Osteoblast (primary cell): ENCODE measurements at regions not wholly inside any gene's neighbourhood (a gene's known extent, or its start where the extent isn't known, plus 50 kb on each side); places are given as distances from the start of the nearest gene placed in this dataset.

Experiments
- DNase-seq: peaks from one replicate; pipeline ENCODE4 v3.0.0; 2011; ENCODE audit warnings: low spot score, mixed read lengths; ENCODE audit not compliant: insufficient read length; ENCODE audit errors: missing footprints
- H2AFZ ChIP-seq: 2 replicates; pipeline ENCODE4 v1.6.0; 2011; ENCODE audit warnings: mild to moderate bottlenecking, low read length
- H3K27ac ChIP-seq: 2 replicates; pipeline ENCODE4 v1.5.1; 2011; ENCODE audit warnings: mild to moderate bottlenecking, low read depth, low read length, moderate library complexity
- H3K27me3 ChIP-seq: 2 replicates; pipeline ENCODE4 v1.6.0; 2012; ENCODE audit warnings: mild to moderate bottlenecking, control low read depth, inconsistent platforms, low read length, moderate library complexity; ENCODE audit not compliant: insufficient read depth
- H3K36me3 ChIP-seq: 2 replicates; pipeline ENCODE4 v1.5.1; 2011; ENCODE audit warnings: mild to moderate bottlenecking, low read length, control low read depth, moderate library complexity; ENCODE audit not compliant: insufficient read depth
- H3K4me1 ChIP-seq: 2 replicates; pipeline ENCODE4 v1.5.1; 2011; ENCODE audit warnings: mild to moderate bottlenecking, low read length, control low read depth, moderate library complexity; ENCODE audit not compliant: insufficient read depth
- H3K4me2 ChIP-seq: 2 replicates; pipeline ENCODE4 v1.6.0; 2011; ENCODE audit warnings: mild to moderate bottlenecking, low read length; ENCODE audit not compliant: insufficient read depth
- H3K4me3 ChIP-seq: fragments of 200-600 bp; sonication (generic); 3 replicates; pipeline ENCODE4 v1.5.1; 2012; ENCODE audit warnings: mild to moderate bottlenecking, low read length, inconsistent platforms; ENCODE audit not compliant: insufficient read depth
- H3K79me2 ChIP-seq: 2 replicates; pipeline ENCODE4 v1.6.0; 2012; ENCODE audit warnings: mild to moderate bottlenecking, low read length, control low read depth, inconsistent platforms; ENCODE audit not compliant: insufficient read depth
- H3K9me3 ChIP-seq: 2 replicates; pipeline ENCODE4 v1.5.1; 2011; ENCODE audit warnings: low read depth, low read length, control low read depth
- H4K20me1 ChIP-seq: 2 replicates; pipeline ENCODE4 v1.6.0; 2012; ENCODE audit warnings: mild to moderate bottlenecking, low read length, control low read depth; ENCODE audit not compliant: insufficient read depth
- TF ChIP-seq, protein P1 (sequence below): IDR thresholded peaks from 2 replicates; pipeline ENCODE4 v1.5.1; 2011; ENCODE audit warnings: mild to moderate bottlenecking, low read depth, low read length, moderate library complexity; ENCODE audit errors: extremely low read depth

DNA sequence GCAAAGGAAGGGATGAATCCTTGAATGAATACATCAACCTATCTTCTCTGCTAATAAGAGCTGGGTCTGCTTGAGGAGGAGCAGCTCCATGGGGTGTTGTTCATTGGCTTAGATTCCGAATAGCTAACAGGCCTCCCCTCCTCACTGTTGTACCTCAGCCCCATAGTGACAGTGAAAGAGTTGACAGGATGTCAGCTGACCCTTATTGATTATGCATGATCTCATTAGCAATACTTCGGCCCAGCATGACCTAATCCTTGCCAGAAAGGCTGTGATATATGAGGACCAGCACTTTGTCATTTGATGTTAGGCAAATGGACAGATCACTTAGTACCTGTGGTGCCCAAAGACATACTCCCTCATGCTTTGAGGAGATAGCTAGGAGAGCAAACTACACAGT lies 1333.7 kb upstream of the CELF4 start:
- Histone ChIP-seq H3K9me3 (peaks cover 1% of the 10 kb centered on the region), H4K20me1 (no peaks in the 10 kb centered on the region), H3K4me2 (no peak overlapping the region), H3K36me3 (no peaks in the 10 kb centered on the region), H3K4me1 (no peaks in the 10 kb centered on the region), H3K27me3 (no peaks in the 10 kb centered on the region), H3K27ac (no peak overlapping the region), H3K79me2 (no peaks in the 10 kb centered on the region), H2AFZ (no peak overlapping the region), H3K4me3 (no peak overlapping the region)
- no peak for DNase-seq
- TF ChIP-seq, protein P1, sequence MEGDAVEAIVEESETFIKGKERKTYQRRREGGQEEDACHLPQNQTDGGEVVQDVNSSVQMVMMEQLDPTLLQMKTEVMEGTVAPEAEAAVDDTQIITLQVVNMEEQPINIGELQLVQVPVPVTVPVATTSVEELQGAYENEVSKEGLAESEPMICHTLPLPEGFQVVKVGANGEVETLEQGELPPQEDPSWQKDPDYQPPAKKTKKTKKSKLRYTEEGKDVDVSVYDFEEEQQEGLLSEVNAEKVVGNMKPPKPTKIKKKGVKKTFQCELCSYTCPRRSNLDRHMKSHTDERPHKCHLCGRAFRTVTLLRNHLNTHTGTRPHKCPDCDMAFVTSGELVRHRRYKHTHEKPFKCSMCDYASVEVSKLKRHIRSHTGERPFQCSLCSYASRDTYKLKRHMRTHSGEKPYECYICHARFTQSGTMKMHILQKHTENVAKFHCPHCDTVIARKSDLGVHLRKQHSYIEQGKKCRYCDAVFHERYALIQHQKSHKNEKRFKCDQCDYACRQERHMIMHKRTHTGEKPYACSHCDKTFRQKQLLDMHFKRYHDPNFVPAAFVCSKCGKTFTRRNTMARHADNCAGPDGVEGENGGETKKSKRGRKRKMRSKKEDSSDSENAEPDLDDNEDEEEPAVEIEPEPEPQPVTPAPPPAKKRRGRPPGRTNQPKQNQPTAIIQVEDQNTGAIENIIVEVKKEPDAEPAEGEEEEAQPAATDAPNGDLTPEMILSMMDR = no peak

DNA sequence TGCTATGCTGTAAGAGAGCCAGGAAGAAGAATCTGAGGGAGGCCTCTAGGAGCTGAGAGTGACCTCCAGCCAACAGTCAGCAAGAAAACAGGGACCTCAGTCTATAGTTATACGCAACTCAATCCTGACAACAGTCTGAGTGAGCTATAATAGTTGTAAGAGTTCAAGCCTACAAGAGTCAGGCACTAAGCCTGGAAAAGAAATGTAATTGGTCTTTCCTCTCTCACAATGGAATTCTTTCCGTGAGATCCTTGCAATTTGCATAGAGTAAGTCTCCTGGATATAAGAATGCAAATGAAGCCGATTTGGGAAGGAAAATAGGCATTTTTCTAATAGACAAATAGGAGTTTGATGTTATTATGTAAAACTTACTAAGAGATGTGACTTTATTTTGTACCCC lies 1332.6 kb upstream of the CELF4 start:
- H3K9me3 ChIP-seq = peaks cover 8% of the 10 kb centered on the region
- no peak overlapping the region for H3K4me2 ChIP-seq
- no peaks in the 10 kb centered on the region for H3K79me2 ChIP-seq
- DNase-seq = no peak
- H3K27me3 ChIP-seq = no peaks in the 10 kb centered on the region
- no peak overlapping the region for H2AFZ ChIP-seq
- no peaks in the 10 kb centered on the region for H3K36me3 ChIP-seq
- TF ChIP-seq, protein P1 = no peak
- no peak overlapping the region for H3K27ac ChIP-seq
- H3K4me3 ChIP-seq = no peak overlapping the region
- no peaks in the 10 kb centered on the region for H4K20me1 ChIP-seq
- H3K4me1 ChIP-seq = no peaks in the 10 kb centered on the region

DNA sequence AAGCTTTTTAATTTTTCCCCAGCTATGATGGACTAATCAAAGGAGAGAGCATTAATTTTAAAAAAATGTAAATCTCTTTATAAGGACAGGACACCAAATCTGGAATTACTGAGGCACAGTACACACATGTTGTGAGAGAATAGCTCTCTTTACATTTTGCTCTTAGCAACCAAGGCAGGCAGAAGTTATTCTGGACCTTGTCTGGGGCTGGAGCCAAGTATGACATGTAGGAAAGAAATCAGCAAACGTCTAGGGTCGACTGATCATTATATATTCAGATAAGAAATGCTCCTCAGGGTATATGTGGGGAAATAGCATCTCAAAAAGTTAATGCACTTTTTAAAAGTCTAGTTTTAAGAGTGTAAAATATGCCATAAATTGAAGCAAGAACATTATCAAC lies 1330.0 kb upstream of the CELF4 start:
- TF ChIP-seq, protein P1 = no peak
- H2AFZ ChIP-seq = no peak overlapping the region
- H3K27ac ChIP-seq = no peak overlapping the region
- H4K20me1 ChIP-seq = no peaks in the 10 kb centered on the region
- no peak for DNase-seq
- H3K4me3 ChIP-seq = no peak overlapping the region
- peaks cover 10% of the 10 kb centered on the region for H3K9me3 ChIP-seq
- H3K4me1 ChIP-seq = no peaks in the 10 kb centered on the region
- H3K27me3 ChIP-seq = no peaks in the 10 kb centered on the region
- no peak overlapping the region for H3K4me2 ChIP-seq
- no peaks in the 10 kb centered on the region for H3K36me3 ChIP-seq
- H3K79me2 ChIP-seq = no peaks in the 10 kb centered on the region

DNA sequence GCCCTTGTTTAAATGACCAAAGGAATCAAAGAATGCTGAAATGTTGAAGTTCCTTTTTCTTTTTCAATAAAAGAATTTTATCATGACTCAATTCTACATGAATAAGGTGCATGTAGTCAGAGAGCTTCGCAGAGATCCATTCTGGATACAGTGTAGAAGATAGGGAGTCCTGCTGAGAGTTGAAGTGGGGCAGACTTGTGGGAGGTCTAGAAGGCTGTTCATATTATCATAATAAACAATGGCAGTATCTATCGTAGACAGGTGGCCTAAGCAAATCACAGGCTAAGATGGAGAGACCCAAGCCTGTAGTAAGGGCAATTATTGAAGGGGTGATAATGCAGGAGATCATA lies 1322.0 kb upstream of the CELF4 start:
- H2AFZ ChIP-seq = no peak overlapping the region
- H4K20me1 ChIP-seq = no peaks in the 10 kb centered on the region
- H3K9me3 ChIP-seq = no peaks in the 10 kb centered on the region
- no peak overlapping the region for H3K4me2 ChIP-seq
- H3K27ac ChIP-seq = no peak overlapping the region
- TF ChIP-seq, protein P1 = no peak
- no peak for DNase-seq
- no peak overlapping the region for H3K4me3 ChIP-seq
- no peaks in the 10 kb centered on the region for H3K27me3 ChIP-seq
- H3K79me2 ChIP-seq = no peaks in the 10 kb centered on the region
- H3K36me3 ChIP-seq = no peaks in the 10 kb centered on the region
- H3K4me1 ChIP-seq = no peaks in the 10 kb centered on the region
